Ishikawa (cell line): ENCODE measurements at regions not wholly inside any gene's neighbourhood (a gene's known extent, or its start where the extent isn't known, plus 50 kb on each side); places are given as distances from the start of the nearest gene placed in this dataset.
A peak's percentile ranks its signal among the peaks of the same experiment; 100 is the strongest.

Experiments
- CEBPB ChIP-seq: IDR thresholded peaks from 2 replicates; pipeline ENCODE4 v1.6.1; 2012
- EP300 ChIP-seq: IDR thresholded peaks from 2 replicates; pipeline ENCODE4 v1.6.1; 2012; ENCODE audit warnings: borderline replicate concordance
- MAX ChIP-seq: IDR thresholded peaks from 2 replicates; pipeline ENCODE4 v1.6.1; 2012
- RAD21 ChIP-seq: IDR thresholded peaks from 2 replicates; pipeline ENCODE4 v1.6.1; 2012; ENCODE audit warnings: low read depth
- REST ChIP-seq: IDR thresholded peaks from 2 replicates; pipeline ENCODE4 v1.6.1; 2012; ENCODE audit warnings: low read depth, mild to moderate bottlenecking
- TAF1 ChIP-seq: IDR thresholded peaks from 2 replicates; pipeline ENCODE4 v1.6.1; 2012; ENCODE audit warnings: low read depth, mild to moderate bottlenecking
- TEAD4 ChIP-seq: IDR thresholded peaks from 2 replicates; pipeline ENCODE4 v1.6.1; 2012
- YY1 ChIP-seq: IDR thresholded peaks from 2 replicates; pipeline ENCODE4 v1.6.1; 2012; ENCODE audit warnings: low read depth

- no peak for TF ChIP-seq YY1
- no peak for TF ChIP-seq EP300
- no peak for TF ChIP-seq CEBPB
- peak; percentile 82 for TF ChIP-seq REST
- TF ChIP-seq TEAD4, result no peak
- TF ChIP-seq RAD21, result no peak
- TF ChIP-seq MAX, result no peak
- no peak for TF ChIP-seq TAF1
Observed at GRCh38 chr15:77795446-77795845, 162.7 kb upstream of the LINGO1 start.
